ENCODE measurements at regions not wholly inside any gene's neighbourhood (a gene's known extent, or its start where the extent isn't known, plus 50 kb on each side); places are given as distances from the start of the nearest gene placed in this dataset.

- DNase-seq, result no peak
Observed at GRCh38 chr18:57991552-57991951, 52.5 kb upstream of the NEDD4L start.

- DNase-seq, result no peak
Observed at GRCh38 chr18:57989536-57989935, 54.5 kb upstream of the NEDD4L start.

- peak; percentile 36 for DNase-seq
Observed at GRCh38 chr18:57984490-57985115, 59.4 kb upstream of the NEDD4L start.

DNA sequence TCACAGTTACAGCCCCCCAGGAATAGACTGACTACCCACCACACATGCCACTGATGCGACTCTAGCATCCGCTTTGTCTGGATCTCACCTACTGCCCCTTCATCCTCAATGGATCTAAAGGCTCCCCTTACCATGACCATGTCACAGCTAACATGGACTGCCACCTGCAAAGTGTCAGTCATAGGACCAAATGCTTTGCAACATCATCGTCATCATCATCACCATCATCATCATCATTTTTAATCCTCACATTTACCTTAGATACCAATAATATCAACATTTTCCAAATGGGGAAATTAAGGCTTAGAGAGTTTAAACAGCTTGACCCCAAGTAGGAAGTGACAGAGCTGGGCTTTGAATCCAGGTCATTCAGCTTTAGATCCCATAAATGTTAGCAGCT lies 60.1 kb upstream of the NEDD4L start:
- DNase-seq, result no peak

GRCh38 chr18:57983472-57983871 lies 60.6 kb upstream of the NEDD4L start:
- DNase-seq, result no peak

GRCh38 chr18:57982372-57983021 lies 61.5 kb upstream of the NEDD4L start:
- no peak for DNase-seq

DNA sequence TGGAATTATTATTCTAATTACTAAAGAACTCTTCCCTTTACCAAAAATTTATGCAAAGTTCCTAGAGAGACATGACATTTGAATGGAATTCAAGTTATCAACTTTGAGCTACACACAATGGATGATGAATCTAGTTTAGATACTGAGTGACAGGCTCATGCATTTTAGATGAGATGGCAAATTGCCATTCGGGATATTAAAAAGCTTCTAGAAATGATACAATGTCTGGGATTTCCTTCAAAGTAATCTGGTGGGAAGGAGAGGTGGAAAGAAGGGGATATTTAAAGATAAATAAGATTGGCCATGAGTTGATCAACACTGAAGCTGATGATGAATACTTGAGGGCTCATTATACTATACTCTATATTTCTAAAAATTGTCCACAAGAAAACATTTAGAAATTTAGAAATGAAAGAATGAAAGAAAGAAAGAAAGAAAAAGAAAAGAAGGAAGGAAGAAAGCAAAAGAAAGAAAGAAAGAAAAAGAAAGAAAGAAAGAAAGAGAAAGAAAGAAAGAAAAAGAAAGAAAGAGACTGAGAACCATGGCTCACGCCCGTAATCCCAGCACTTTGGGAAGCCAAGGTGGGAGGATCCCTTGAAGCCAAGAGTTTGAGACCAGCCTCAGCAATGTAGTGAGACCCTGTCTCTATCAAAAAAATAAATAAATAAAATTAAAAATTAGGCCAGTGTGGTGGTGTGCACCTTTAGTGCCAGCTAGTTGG lies 62.6 kb upstream of the NEDD4L start:
- no peak for DNase-seq

GRCh38 chr18:57980573-57981307 lies 63.3 kb upstream of the NEDD4L start:
- no peak for DNase-seq

DNA sequence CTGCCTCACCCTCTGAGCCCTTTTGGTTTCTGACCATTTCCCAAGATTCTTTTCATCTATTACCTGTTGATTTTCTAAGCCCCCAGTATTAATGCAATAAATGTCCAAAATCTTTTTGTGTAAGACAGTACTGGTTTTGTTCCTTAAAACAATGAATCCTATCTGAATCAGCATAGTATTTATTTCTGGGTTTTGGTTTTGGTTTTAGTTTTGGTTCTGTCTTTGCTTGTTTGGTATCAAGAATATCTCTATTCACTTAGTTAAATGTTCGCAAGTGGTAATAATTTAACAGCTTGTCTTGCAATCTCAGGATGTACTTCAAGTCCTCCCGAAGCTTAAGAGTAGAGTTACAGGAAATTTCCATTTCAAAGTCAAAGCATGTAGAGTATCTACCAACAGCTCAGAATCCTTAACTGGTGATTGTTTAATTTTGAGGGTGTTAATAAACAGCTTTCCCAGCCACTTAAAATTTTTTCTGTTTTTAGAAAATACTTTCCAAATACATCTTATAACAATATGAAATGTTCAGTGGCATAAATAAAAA lies 67.7 kb upstream of the NEDD4L start:
- DNase-seq, result no peak

- no peak for DNase-seq
Observed at GRCh38 chr18:57975805-57976204, 68.2 kb upstream of the NEDD4L start.

DNA sequence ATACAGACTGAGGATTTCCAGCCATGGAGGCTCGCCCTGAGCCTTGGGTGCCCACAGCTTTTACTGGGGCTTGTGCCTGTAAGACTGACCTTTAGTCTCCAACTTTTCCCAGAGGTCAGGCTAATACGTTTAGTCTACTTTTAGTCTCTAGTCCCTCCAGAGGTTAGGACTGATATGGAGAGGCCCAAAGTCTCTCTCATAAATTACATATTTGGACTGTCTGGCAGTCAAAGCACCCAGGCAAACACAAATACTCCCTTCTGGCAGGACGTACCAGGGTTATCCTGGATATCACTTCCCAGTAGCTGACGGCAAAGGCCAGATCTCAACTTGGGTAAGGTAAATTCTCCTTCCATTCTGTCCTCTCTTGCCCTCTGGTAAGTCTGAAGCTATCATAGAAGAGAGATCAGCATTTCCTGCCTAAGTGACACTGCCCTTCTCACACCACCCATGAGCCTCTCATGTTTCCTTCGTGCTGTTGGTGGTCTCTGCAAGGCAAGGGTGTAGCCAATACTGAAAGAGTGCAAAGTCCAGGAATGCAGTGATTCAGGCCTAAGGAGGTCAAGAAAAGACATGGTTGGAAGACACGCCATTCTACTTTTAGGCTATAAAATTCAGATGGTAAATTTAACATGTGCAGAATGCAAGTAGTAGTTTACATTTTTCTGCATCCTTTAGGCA lies 69.3 kb upstream of the NEDD4L start:
- DNase-seq, result no peak

GRCh38 chr18:57973889-57974288 lies 70.1 kb upstream of the NEDD4L start:
- DNase-seq, result no peak

DNA sequence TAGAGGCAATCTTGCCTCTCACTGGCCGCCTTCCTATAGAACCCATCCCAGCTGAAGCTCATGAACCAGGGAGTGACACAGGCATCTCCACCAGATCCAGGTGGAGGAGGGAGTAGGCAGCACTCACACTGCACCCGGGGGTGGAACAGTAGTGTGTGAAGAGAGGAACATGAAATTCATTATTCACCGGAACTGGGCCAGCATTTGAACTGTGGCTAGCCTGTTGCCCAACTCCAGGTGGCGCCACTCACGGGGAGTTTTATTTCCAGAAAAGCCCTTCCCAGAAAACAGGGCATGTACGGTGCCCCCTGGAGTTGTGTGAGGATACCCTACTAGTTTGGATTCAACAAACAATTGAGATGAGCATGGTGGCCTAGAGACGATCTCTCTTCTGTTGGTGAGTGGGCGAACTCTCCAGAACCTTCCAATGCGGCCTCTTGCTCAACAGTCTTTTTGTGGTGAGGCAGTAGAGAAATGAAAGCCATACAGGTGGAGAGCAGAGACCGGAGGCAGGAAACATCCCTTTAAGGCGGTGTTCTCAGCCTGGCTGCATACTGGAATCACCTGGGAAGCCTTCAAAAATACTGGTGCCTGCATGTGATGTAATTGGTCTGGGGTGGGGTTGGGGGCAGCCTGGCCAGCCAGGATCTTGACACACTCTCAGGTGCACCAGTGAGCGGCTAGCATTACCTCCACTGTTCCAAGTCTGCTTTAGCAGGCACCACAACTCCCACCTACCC lies 73.5 kb upstream of the NEDD4L start:
- peak; percentile 12 for DNase-seq

DNA sequence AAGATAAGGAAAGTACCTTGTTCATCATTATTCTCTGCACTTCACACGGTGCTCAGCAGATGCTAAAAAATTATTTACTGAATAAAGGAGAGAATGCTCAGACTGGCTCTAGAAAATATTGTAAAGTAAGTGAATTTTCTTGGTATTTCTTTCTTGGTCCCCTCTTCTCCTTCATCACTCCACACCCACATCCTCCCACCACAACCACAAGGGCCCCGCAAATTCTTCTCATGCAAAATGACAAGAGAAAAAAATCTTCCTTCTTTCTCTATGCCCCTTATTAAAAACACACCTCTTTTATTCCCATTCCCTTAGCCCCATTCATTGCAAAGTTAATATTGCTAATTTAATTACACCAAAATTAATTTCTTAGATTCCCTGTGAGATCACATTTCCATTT lies 74.2 kb upstream of the NEDD4L start:
- no peak for DNase-seq

GRCh38 chr18:57965246-57965645 lies 78.8 kb upstream of the NEDD4L start:
- no peak for DNase-seq

DNA sequence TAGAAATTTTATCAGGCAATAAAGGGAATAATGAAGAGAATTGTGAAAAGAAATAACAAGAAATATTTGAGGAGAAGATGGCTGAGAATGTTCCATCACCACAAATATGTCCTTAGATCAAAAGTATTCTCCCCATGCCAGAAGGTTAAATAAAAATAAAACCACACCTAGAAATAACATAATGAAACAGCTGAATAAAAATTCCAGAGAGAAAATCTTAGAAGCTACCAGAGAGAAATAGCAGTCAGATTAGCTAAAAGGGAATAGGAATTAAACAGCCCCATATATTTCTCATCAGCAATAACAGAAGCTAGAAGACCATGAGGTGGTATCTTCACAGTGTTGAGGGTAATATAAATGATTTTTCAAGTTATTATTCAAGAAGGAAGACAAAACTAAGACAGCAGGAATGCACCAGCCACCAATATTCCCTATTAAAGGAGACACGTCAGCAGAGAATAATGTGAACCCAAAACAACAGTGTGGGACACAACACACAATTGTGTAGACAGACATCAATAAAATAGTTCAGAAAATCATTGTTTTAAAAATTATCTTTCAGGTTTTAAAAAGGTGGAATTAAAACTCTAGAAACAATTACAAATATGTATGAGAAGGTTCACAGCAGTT lies 82.0 kb upstream of the NEDD4L start:
- no peak for DNase-seq

DNA sequence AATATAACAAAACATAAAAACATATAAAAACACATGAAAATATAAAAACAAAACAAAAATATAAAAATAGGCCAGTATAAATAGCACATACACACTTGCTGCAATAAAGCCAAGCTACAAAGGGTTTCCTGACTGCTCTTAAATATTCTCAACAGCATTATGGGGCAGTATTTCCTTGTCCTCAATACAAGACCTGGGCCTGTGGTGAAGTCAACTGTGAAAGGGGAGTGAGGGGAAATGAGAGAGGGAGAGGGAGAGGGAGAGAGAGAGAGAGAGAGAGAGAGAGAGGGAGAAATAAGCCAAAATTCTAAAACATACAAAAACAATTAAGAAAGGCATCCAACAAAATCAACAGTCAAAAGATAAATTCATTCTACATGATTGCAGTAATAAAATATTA lies 82.6 kb upstream of the NEDD4L start:
- no peak for DNase-seq

- DNase-seq, result peak; percentile 73
Observed at GRCh38 chr18:57959278-57959677, 84.7 kb upstream of the NEDD4L start.

DNA sequence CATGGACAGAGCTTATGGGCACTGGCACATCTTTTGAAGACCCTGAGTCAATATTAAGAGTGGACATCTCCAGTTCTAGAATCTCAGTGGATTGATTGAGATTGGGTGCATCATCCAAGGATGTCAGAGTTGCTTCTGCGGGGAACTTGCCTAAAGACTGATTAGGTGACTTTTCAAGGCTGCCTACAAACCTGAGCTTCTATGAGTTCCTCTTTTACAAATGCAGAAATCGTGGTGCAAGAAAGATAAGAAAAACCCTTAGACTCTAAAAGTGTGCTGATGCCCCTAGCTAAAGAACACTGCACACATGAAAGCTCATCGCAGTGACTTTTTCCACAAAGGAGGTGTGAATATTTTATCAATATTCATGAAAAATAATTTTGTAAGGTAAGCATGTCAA lies 86.8 kb upstream of the NEDD4L start:
- no peak for DNase-seq

GRCh38 chr18:57956491-57956890 lies 87.5 kb upstream of the NEDD4L start:
- no peak for DNase-seq

- no peak for DNase-seq
Observed at GRCh38 chr18:57954935-57955334, 89.1 kb upstream of the NEDD4L start.

DNA sequence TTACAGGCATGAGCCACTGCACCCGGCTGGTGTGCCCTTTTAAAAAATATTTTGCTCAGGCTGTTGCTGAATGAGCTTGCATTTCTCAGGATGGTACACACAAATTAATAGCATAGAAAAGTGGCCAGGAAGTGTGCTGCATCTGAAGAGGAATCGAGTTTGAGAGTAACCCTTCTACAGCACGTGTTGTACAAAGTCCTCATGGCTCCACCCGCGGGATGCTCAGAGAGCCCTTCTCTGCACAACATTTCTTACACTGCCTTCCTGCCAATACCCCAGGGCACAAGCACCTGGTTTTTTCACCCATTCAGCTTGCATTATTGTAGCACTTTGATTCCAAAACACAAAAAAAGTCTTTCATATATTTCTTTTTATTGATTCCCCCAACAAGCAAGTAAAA lies 90.1 kb upstream of the NEDD4L start:
- no peak for DNase-seq
